SK-N-SH (cell line): ENCODE measurements at regions not wholly inside any gene's neighbourhood (a gene's known extent, or its start where the extent isn't known, plus 50 kb on each side); places are given as distances from the start of the nearest gene placed in this dataset.

Experiments used
- CTCF ChIA-PET: fragments of 300-600, 350-600 bp; formaldehyde crosslinking; extraction: SDS; loops from one replicate; lab custom pipeline; 2021; lab: Yijun Ruan, JAX
- POLR2A ChIA-PET: fragments of 350-600 bp; sonication (Branson Sonifier 250); formaldehyde crosslinking; extraction: SDS; loops from one replicate; lab custom pipeline; 2020; ENCODE audit warnings: antibody characterized with exemption, inconsistent platforms; lab: Yijun Ruan, JAX
- DNase-seq: peaks from one replicate; pipeline ENCODE4 v3.0.0; 2012
- H2AFZ ChIP-seq: fragments of 200-600 bp; sonication (generic); 2 replicates; pipeline ENCODE4 v1.8.1; 2016; ENCODE audit warnings: antibody characterized with exemption, mild to moderate bottlenecking, low read depth
- H3F3A ChIP-seq: fragments of 200-600 bp; sonication (generic); replicated peaks from 2 replicates; pipeline ENCODE3; 2016; ENCODE audit warnings: antibody characterized with exemption, mild to moderate bottlenecking; ENCODE audit not compliant: insufficient read depth
- H3K27ac ChIP-seq, 2 experiments: fragments of 200-500 bp in 1 of 2; fragments of 200-600 bp in 1 of 2; sonication (Bioruptor generic) in 1 of 2; sonication (generic), shearing (Covaris generic) in 1 of 2; 2 replicates each; pipeline versions ENCODE4 v1.5.1 to v1.6.1; 2014 to 2016; ENCODE audit warnings: low read depth in 2 of 2, inconsistent platforms in 1 of 2, low read length in 1 of 2, mild to moderate bottlenecking in 1 of 2, mixed read lengths in 1 of 2
- H3K27me3 ChIP-seq: fragments of 200-600 bp; sonication (generic), shearing (Covaris generic); 2 replicates; pipeline ENCODE4 v1.6.1; 2016; ENCODE audit warnings: mixed run types; ENCODE audit not compliant: insufficient read depth
- H3K36me3 ChIP-seq, 2 experiments: fragments of 200-500 bp in 1 of 2; fragments of 200-600 bp in 1 of 2; sonication (Bioruptor generic) in 1 of 2; sonication (generic) in 1 of 2; replicated peaks in 1 of 2; 2 replicates each; pipeline versions ENCODE3 to v1.5.1; 2014 to 2016; ENCODE audit warnings: low read length in 1 of 2, mild to moderate bottlenecking in 1 of 2; ENCODE audit not compliant: insufficient read depth in 2 of 2, control insufficient read depth in 1 of 2
- H3K4me1 ChIP-seq, 2 experiments: fragments of 200-500 bp in 1 of 2; fragments of 200-600 bp in 1 of 2; sonication (Bioruptor generic) in 1 of 2; sonication (generic), shearing (Covaris generic) in 1 of 2; 2 replicates each; pipeline versions ENCODE4 v1.5.1 to v1.6.1; 2014 to 2016; ENCODE audit warnings: low read depth in 1 of 2, low read length in 1 of 2, mixed run types in 1 of 2; ENCODE audit not compliant: insufficient read depth in 2 of 2, control insufficient read depth in 1 of 2
- H3K4me2 ChIP-seq: fragments of 200-600 bp; sonication (generic), shearing (Covaris generic); 2 replicates; pipeline ENCODE4 v1.6.1; 2017; ENCODE audit warnings: mixed run types
- H3K4me3 ChIP-seq, 2 experiments: fragments of 200-500 bp in 1 of 2; fragments of 200-600 bp in 1 of 2; sonication (Bioruptor generic) in 1 of 2; sonication (generic), shearing (Covaris generic) in 1 of 2; 2 replicates each; pipeline versions ENCODE4 v1.5.1 to v1.8.1; 2014 to 2016; ENCODE audit warnings: low read depth in 2 of 2, inconsistent platforms in 1 of 2, low read length in 1 of 2, mild to moderate bottlenecking in 1 of 2, mixed read lengths in 1 of 2, moderate library complexity in 1 of 2
- H3K79me2 ChIP-seq: fragments of 200-600 bp; sonication (generic); 2 replicates; pipeline ENCODE4 v1.8.1; 2017; ENCODE audit warnings: mild to moderate bottlenecking; ENCODE audit not compliant: insufficient read depth
- H3K9ac ChIP-seq: fragments of 200-600 bp; sonication (generic); 2 replicates; pipeline ENCODE4 v1.6.1; 2017; ENCODE audit warnings: mixed run types
- H3K9me2 ChIP-seq: fragments of 200-600 bp; sonication (generic); 2 replicates; pipeline ENCODE4 v1.6.1; 2017; ENCODE audit warnings: mixed run types
- H3K9me3 ChIP-seq: fragments of 200-600 bp; sonication (generic); 2 replicates; pipeline ENCODE4 v1.6.1; 2017; ENCODE audit warnings: mixed run types, mild to moderate bottlenecking, moderate library complexity
- H4K20me1 ChIP-seq: fragments of 200-600 bp; sonication (generic); 2 replicates; pipeline ENCODE4 v1.6.1; 2017; ENCODE audit warnings: mild to moderate bottlenecking, mixed run types; ENCODE audit not compliant: insufficient read depth
- ELF1 ChIP-seq: IDR thresholded peaks from 2 replicates; pipeline ENCODE4 v1.4.0; 2012
- EZH2phosphoT487 ChIP-seq: fragments of 200-600 bp; sonication (generic); IDR thresholded peaks from 2 replicates; pipeline ENCODE4 v1.6.1; 2017; ENCODE audit warnings: low read depth, mixed run types, mild to moderate bottlenecking, antibody characterized with exemption, moderate library complexity, borderline replicate concordance
- FOXJ3 ChIP-seq: sonication (generic); formaldehyde crosslinking; IDR thresholded peaks from 2 replicates; pipeline ENCODE4 v1.5.1; 2020; ENCODE audit warnings: mild to moderate bottlenecking, missing genetic modification reagents
- FOXM1 ChIP-seq: IDR thresholded peaks from 2 replicates; pipeline ENCODE4 v1.4.0; 2012; ENCODE audit warnings: low read depth, mild to moderate bottlenecking
- GATA2 ChIP-seq: sonication (generic); formaldehyde crosslinking; IDR thresholded peaks from 2 replicates; pipeline ENCODE4 v1.5.0; 2020; ENCODE audit warnings: mild to moderate bottlenecking, missing genetic modification reagents
- MAX ChIP-seq: IDR thresholded peaks from 2 replicates; pipeline ENCODE4 v1.4.0; 2012; ENCODE audit warnings: low read depth
- MEF2A ChIP-seq: IDR thresholded peaks from 2 replicates; pipeline ENCODE4 v1.4.0; 2012; ENCODE audit warnings: low read depth, borderline replicate concordance
- NRF1 ChIP-seq: IDR thresholded peaks from 2 replicates; pipeline ENCODE4 v1.6.1; 2012; ENCODE audit warnings: low read depth, mild to moderate bottlenecking, low read length
- POLR2AphosphoS5 ChIP-seq: IDR thresholded peaks from 2 replicates; pipeline ENCODE4 v1.6.1; 2012; ENCODE audit warnings: low read depth, low read length
- RCOR1 ChIP-seq: fragments of 150-350 bp; IDR thresholded peaks from 2 replicates; pipeline ENCODE4 v1.6.1; 2017; ENCODE audit warnings: antibody characterized with exemption, low read length
- REST ChIP-seq: IDR thresholded peaks from 2 replicates; pipeline ENCODE4 v1.6.1; 2012; ENCODE audit warnings: mild to moderate bottlenecking, low read depth, low read length, moderate library complexity
- RFX5 ChIP-seq: IDR thresholded peaks from 2 replicates; pipeline ENCODE4 v1.6.1; 2012; ENCODE audit warnings: mild to moderate bottlenecking, improper control_type of control experiment, low read length
- SIN3A ChIP-seq: IDR thresholded peaks from 2 replicates; pipeline ENCODE4 v1.6.1; 2012; ENCODE audit warnings: low read depth, mild to moderate bottlenecking, low read length, moderate library complexity, borderline replicate concordance
- SMC3 ChIP-seq: IDR thresholded peaks from 2 replicates; pipeline ENCODE4 v1.6.1; 2012; ENCODE audit warnings: low read depth, low read length, improper control_type of control experiment
- TCF12 ChIP-seq: IDR thresholded peaks from 2 replicates; pipeline ENCODE4 v1.4.0; 2012
- TEAD4 ChIP-seq: IDR thresholded peaks from 2 replicates; pipeline ENCODE4 v1.4.0; 2012; ENCODE audit warnings: mild to moderate bottlenecking, borderline replicate concordance; ENCODE audit not compliant: insufficient read depth
- USF1 ChIP-seq: IDR thresholded peaks from 2 replicates; pipeline ENCODE4 v1.4.0; 2012; ENCODE audit warnings: low read depth, borderline replicate concordance
- USF2 ChIP-seq: fragments of 150-350 bp; IDR thresholded peaks from 2 replicates; pipeline ENCODE4 v1.6.1; 2017; ENCODE audit warnings: antibody characterized with exemption, low read length, low read depth, borderline replicate concordance
- ZBTB33 ChIP-seq: IDR thresholded peaks from 2 replicates; pipeline ENCODE4 v1.4.0; 2012; ENCODE audit warnings: low read depth, borderline replicate concordance
- WGBS: methylation state at CpG from one replicate; pipeline ENCODE4 v1.1.6; 2017; ENCODE audit warnings: low lambda C conversion rate; 5-methylcytosine and 5-hydroxymethylcytosine counted together

GRCh38 chr10:53749439-53749838, 976.9 kb upstream of the MBL2 start:
- ChIA-PET CTCF (no interaction called here), POLR2A (no interaction called here)
- Histone ChIP-seq H4K20me1 (no peaks in the 10 kb centered on the region), H3K4me3 (no peak overlapping the region), H3F3A (no peaks in the 10 kb centered on the region), H3K9me2 (no peaks in the 10 kb centered on the region), H3K36me3 (no peaks in the 10 kb centered on the region), H3K79me2 (no peaks in the 10 kb centered on the region), H3K9me3 (no peaks in the 10 kb centered on the region), H3K27me3 (no peaks in the 10 kb centered on the region), H2AFZ (no peak overlapping the region), H3K27ac (no peak overlapping the region), H3K4me1 (no peaks in the 10 kb centered on the region; a peak in 1 of 4 replicates), H3K9ac (no peak overlapping the region), H3K4me2 (no peak overlapping the region)
- 17% methylated on average over 2 of the region's 2 CpGs for WGBS
- DNase-seq, result no peak
- TF ChIP-seq NRF1 (no peak), RFX5 (no peak), RCOR1 (no peak), ZBTB33 (no peak), FOXM1 (no peak), ELF1 (no peak), TCF12 (no peak), POLR2AphosphoS5 (no peak), TEAD4 (no peak), USF1 (no peak), EZH2phosphoT487 (no peak), GATA2 (CRISPR knock-in tag) (no peak), SIN3A (no peak), MEF2A (no peak), USF2 (no peak), MAX (no peak), REST (no peak), FOXJ3 (no peak), SMC3 (no peak)
